ENCODE measurements at regions not wholly inside any gene's neighbourhood (a gene's known extent, or its start where the extent isn't known, plus 50 kb on each side); places are given as distances from the start of the nearest gene placed in this dataset.
"Not testable (repeated sequence)": the region's sequence is repeated elsewhere in the genome, so short reads cannot be mapped to it uniquely, and the experiment has no call there.

GRCh38 chr15:85254961-85255360, 125.4 kb upstream of the AKAP13 start:
- intact Hi-C loops (cut with micrococcal nuclease): loop anchor here (5.0 kb wide), 1 partner anchor 32 kb away; no protein-coding TSS in a partner anchor
- H3K4me3 Mint-ChIP-seq; H3K36me3 Mint-ChIP-seq (ENCODE audit: low read depth); H3K9me3 Mint-ChIP-seq; CTCF ChIA-PET; H3K27me3 Mint-ChIP-seq; ATAC-seq (ENCODE audit: low read depth); POLR2A ChIA-PET; DNase-seq; H3K27ac Mint-ChIP-seq: not testable (repeated sequence)
- H3K4me1 Mint-ChIP-seq: peaks cover 15% of the 10 kb centered on the region

GRCh38 chr15:85255502-85255901, 124.9 kb upstream of the AKAP13 start:
- CTCF ChIA-PET; H3K27me3 Mint-ChIP-seq; H3K9me3 Mint-ChIP-seq; POLR2A ChIA-PET; DNase-seq; intact Hi-C loops (cut with micrococcal nuclease); ATAC-seq (ENCODE audit: low read depth); H3K36me3 Mint-ChIP-seq (ENCODE audit: low read depth); H3K4me3 Mint-ChIP-seq; H3K27ac Mint-ChIP-seq: not testable (repeated sequence)
- peaks cover 15% of the 10 kb centered on the region for H3K4me1 Mint-ChIP-seq

- CTCF ChIA-PET; H3K4me3 Mint-ChIP-seq; POLR2A ChIA-PET; DNase-seq; H3K27ac Mint-ChIP-seq; H3K9me3 Mint-ChIP-seq; intact Hi-C loops (cut with micrococcal nuclease); ATAC-seq (ENCODE audit: low read depth); H3K27me3 Mint-ChIP-seq; H3K36me3 Mint-ChIP-seq (ENCODE audit: low read depth): not testable (repeated sequence)
- peaks cover 15% of the 10 kb centered on the region for H3K4me1 Mint-ChIP-seq
These were observed 124.1 kb upstream of the AKAP13 start for GRCh38 chr15:85256009-85256997.

GRCh38 chr15:85258062-85258445, 122.3 kb upstream of the AKAP13 start:
- intact Hi-C loops (cut with micrococcal nuclease); DNase-seq: not testable (repeated sequence)

GRCh38 chr15:85258559-85259209, 121.7 kb upstream of the AKAP13 start:
- H3K36me3 Mint-ChIP-seq (ENCODE audit: low read depth); POLR2A ChIA-PET: not testable (repeated sequence)

More at GRCh38 chr15:85258062-85258445, 122.3 kb upstream of the AKAP13 start:
- H3K27me3 Mint-ChIP-seq; H3K4me3 Mint-ChIP-seq; H3K9me3 Mint-ChIP-seq; ATAC-seq (ENCODE audit: low read depth); CTCF ChIA-PET; H3K27ac Mint-ChIP-seq; H3K36me3 Mint-ChIP-seq (ENCODE audit: low read depth); POLR2A ChIA-PET: not testable (repeated sequence)
- H3K4me1 Mint-ChIP-seq: peaks cover 15% of the 10 kb centered on the region

GRCh38 chr15:85260526-85260925, 119.9 kb upstream of the AKAP13 start:
- CTCF ChIA-PET; POLR2A ChIA-PET; intact Hi-C loops (cut with micrococcal nuclease); H3K27ac Mint-ChIP-seq; H3K27me3 Mint-ChIP-seq; DNase-seq; ATAC-seq (ENCODE audit: low read depth); H3K4me1 Mint-ChIP-seq; H3K36me3 Mint-ChIP-seq (ENCODE audit: low read depth); H3K9me3 Mint-ChIP-seq; H3K4me3 Mint-ChIP-seq: not testable (repeated sequence)

More at GRCh38 chr15:85258559-85259209, 121.7 kb upstream of the AKAP13 start:
- H3K4me3 Mint-ChIP-seq; DNase-seq; H3K27ac Mint-ChIP-seq; intact Hi-C loops (cut with micrococcal nuclease); CTCF ChIA-PET; H3K27me3 Mint-ChIP-seq; H3K9me3 Mint-ChIP-seq; ATAC-seq (ENCODE audit: low read depth): not testable (repeated sequence)
- H3K4me1 Mint-ChIP-seq: peaks cover 12% of the 10 kb centered on the region

- H3K27ac Mint-ChIP-seq; POLR2A ChIA-PET; H3K4me1 Mint-ChIP-seq; H3K4me3 Mint-ChIP-seq; H3K27me3 Mint-ChIP-seq; ATAC-seq (ENCODE audit: low read depth); H3K36me3 Mint-ChIP-seq (ENCODE audit: low read depth); CTCF ChIA-PET; DNase-seq; intact Hi-C loops (cut with micrococcal nuclease); H3K9me3 Mint-ChIP-seq: not testable (repeated sequence)
These were observed 117.8 kb upstream of the AKAP13 start for GRCh38 chr15:85262461-85263055.

- H3K4me1 Mint-ChIP-seq; intact Hi-C loops (cut with micrococcal nuclease); H3K27ac Mint-ChIP-seq; POLR2A ChIA-PET; H3K36me3 Mint-ChIP-seq (ENCODE audit: low read depth); CTCF ChIA-PET; DNase-seq; ATAC-seq (ENCODE audit: low read depth); H3K27me3 Mint-ChIP-seq; H3K4me3 Mint-ChIP-seq; H3K9me3 Mint-ChIP-seq: not testable (repeated sequence)
These were observed 116.5 kb upstream of the AKAP13 start for GRCh38 chr15:85263842-85264440.

GRCh38 chr15:85264614-85265190, 115.7 kb upstream of the AKAP13 start:
- H3K9me3 Mint-ChIP-seq; H3K36me3 Mint-ChIP-seq (ENCODE audit: low read depth); ATAC-seq (ENCODE audit: low read depth); H3K4me3 Mint-ChIP-seq; DNase-seq; H3K4me1 Mint-ChIP-seq; H3K27ac Mint-ChIP-seq; intact Hi-C loops (cut with micrococcal nuclease); CTCF ChIA-PET; POLR2A ChIA-PET; H3K27me3 Mint-ChIP-seq: not testable (repeated sequence)

- H3K4me3 Mint-ChIP-seq; H3K27ac Mint-ChIP-seq; H3K9me3 Mint-ChIP-seq; intact Hi-C loops (cut with micrococcal nuclease); CTCF ChIA-PET; H3K27me3 Mint-ChIP-seq; DNase-seq; H3K36me3 Mint-ChIP-seq (ENCODE audit: low read depth); POLR2A ChIA-PET; ATAC-seq (ENCODE audit: low read depth); H3K4me1 Mint-ChIP-seq: not testable (repeated sequence)
These were observed 113.1 kb upstream of the AKAP13 start for GRCh38 chr15:85267158-85267857.
